ENCODE measurements at regions not wholly inside any gene's neighbourhood (a gene's known extent, or its start where the extent isn't known, plus 50 kb on each side); places are given as distances from the start of the nearest gene placed in this dataset.

- H3K4me3 ChIP-seq (ENCODE audit: low read depth, low read length): no peak overlapping the region
- TF ChIP-seq CTCF (IDR thresholded peaks at IDR 0.05; ENCODE audit: insufficient read depth, low read depth, low read length): no peak
- no peaks in the 10 kb centered on the region for H3K27me3 ChIP-seq (ENCODE audit: control insufficient read depth, insufficient read depth, low read length)
- POLR2A ChIA-PET: no interaction called here
- no peak for DNase-seq (ENCODE audit: low read depth)
- CTCF ChIA-PET: no interaction called here
- H3K36me3 ChIP-seq (ENCODE audit: control insufficient read depth, insufficient read depth, low read length): no peaks in the 10 kb centered on the region
Observed at GRCh38 chr3:94869059-94869547, 806.2 kb downstream of the NSUN3 start.

- CTCF ChIA-PET: no interaction called here
- H3K36me3 ChIP-seq (ENCODE audit: control insufficient read depth, insufficient read depth, low read length): no peaks in the 10 kb centered on the region
- no peak for TF ChIP-seq CTCF (IDR thresholded peaks at IDR 0.05; ENCODE audit: insufficient read depth, low read depth, low read length)
- DNase-seq (ENCODE audit: low read depth): no peak
- H3K27me3 ChIP-seq (ENCODE audit: control insufficient read depth, insufficient read depth, low read length): no peaks in the 10 kb centered on the region
- POLR2A ChIA-PET: no interaction called here
- no peak overlapping the region for H3K4me3 ChIP-seq (ENCODE audit: low read depth, low read length)
Observed at GRCh38 chr3:94873751-94874150, 810.9 kb downstream of the NSUN3 start.

GRCh38 chr3:94875149-94875548 is 812.3 kb downstream of the NSUN3 start:
- ChIA-PET CTCF (no interaction called here), POLR2A (no interaction called here)
- DNase-seq (ENCODE audit: low read depth): no peak
- H3K36me3 ChIP-seq (ENCODE audit: control insufficient read depth, insufficient read depth, low read length): no peaks in the 10 kb centered on the region
- no peaks in the 10 kb centered on the region for H3K27me3 ChIP-seq (ENCODE audit: control insufficient read depth, insufficient read depth, low read length)
- no peak overlapping the region for H3K4me3 ChIP-seq (ENCODE audit: low read depth, low read length)
- no peak for TF ChIP-seq CTCF (IDR thresholded peaks at IDR 0.05; ENCODE audit: insufficient read depth, low read depth, low read length)

- POLR2A ChIA-PET: no interaction called here
- DNase-seq (ENCODE audit: low read depth): no peak
- CTCF ChIA-PET: no interaction called here
- Histone ChIP-seq H3K36me3 (ENCODE audit: control insufficient read depth, insufficient read depth, low read length) (no peaks in the 10 kb centered on the region), H3K4me3 (ENCODE audit: low read depth, low read length) (no peak overlapping the region), H3K27me3 (ENCODE audit: control insufficient read depth, insufficient read depth, low read length) (no peaks in the 10 kb centered on the region)
- TF ChIP-seq CTCF (IDR thresholded peaks at IDR 0.05; ENCODE audit: insufficient read depth, low read depth, low read length): no peak
Observed at GRCh38 chr3:94887065-94887464, 824.2 kb downstream of the NSUN3 start.

- TF ChIP-seq CTCF (IDR thresholded peaks at IDR 0.05; ENCODE audit: insufficient read depth, low read depth, low read length): no peak
- H3K27me3 ChIP-seq (ENCODE audit: control insufficient read depth, insufficient read depth, low read length): no peaks in the 10 kb centered on the region
- CTCF ChIA-PET: no interaction called here
Observed at GRCh38 chr3:94896994-94897393, 834.1 kb downstream of the NSUN3 start.

More at GRCh38 chr3:94896994-94897393, 834.1 kb downstream of the NSUN3 start:
- POLR2A ChIA-PET: no interaction called here
- Histone ChIP-seq H3K4me3 (ENCODE audit: low read depth, low read length) (no peak overlapping the region), H3K36me3 (ENCODE audit: control insufficient read depth, insufficient read depth, low read length) (no peaks in the 10 kb centered on the region)
- DNase-seq (ENCODE audit: low read depth): no peak

Data from BJ (cell line).